GM12864 (cell line): ENCODE measurements at regions not wholly inside any gene's neighbourhood (a gene's known extent, or its start where the extent isn't known, plus 50 kb on each side); places are given as distances from the start of the nearest gene placed in this dataset.
"Not testable (repeated sequence)": the region's sequence is repeated elsewhere in the genome, so short reads cannot be mapped to it uniquely, and the experiment has no call there.

ENCODE experiments used
- DNase-seq: peaks from one replicate; pipeline ENCODE4 v3.0.0-alpha.2; 2011; ENCODE audit warnings: low read depth
- H3K4me3 ChIP-seq: 2 replicates; pipeline ENCODE4 v1.5.1; 2011; ENCODE audit warnings: mild to moderate bottlenecking, low read depth, low read length, control low read depth
- CTCF ChIP-seq: IDR thresholded peaks from 2 replicates; pipeline ENCODE4 v1.5.1; 2011; ENCODE audit warnings: low read depth, mild to moderate bottlenecking, moderate library complexity, low read length, control low read depth, inconsistent platforms; ENCODE audit errors: missing control alignments

GRCh38 chr9:2389404-2389803 is 232.2 kb upstream of the VLDLR start:
- no peak overlapping the region for H3K4me3 ChIP-seq
- no peak for DNase-seq
- no peak for TF ChIP-seq CTCF

- no peak for TF ChIP-seq CTCF
- no peak overlapping the region for H3K4me3 ChIP-seq
- DNase-seq: no peak
Observed at GRCh38 chr9:2390028-2390427, 231.6 kb upstream of the VLDLR start.

GRCh38 chr9:2391509-2392132 is 230.0 kb upstream of the VLDLR start:
- not testable (repeated sequence) for DNase-seq, H3K4me3 ChIP-seq

- not testable (repeated sequence) for H3K4me3 ChIP-seq, DNase-seq
Observed at GRCh38 chr9:2394087-2394741, 227.4 kb upstream of the VLDLR start.

GRCh38 chr9:2395814-2396612 is 225.6 kb upstream of the VLDLR start:
- H3K4me3 ChIP-seq: no peak overlapping the region
- no peak for DNase-seq
- TF ChIP-seq CTCF: no peak

GRCh38 chr9:2396622-2397285 is 224.8 kb upstream of the VLDLR start:
- DNase-seq: no peak
- H3K4me3 ChIP-seq: no peak overlapping the region
- TF ChIP-seq CTCF: no peak

- not testable (repeated sequence) for DNase-seq, H3K4me3 ChIP-seq
Observed at GRCh38 chr9:2397875-2398274, 223.7 kb upstream of the VLDLR start.

GRCh38 chr9:2401746-2402145 is 219.8 kb upstream of the VLDLR start:
- not testable (repeated sequence) for H3K4me3 ChIP-seq, DNase-seq
